T47D (cell line): ENCODE measurements at regions not wholly inside any gene's neighbourhood (a gene's known extent, or its start where the extent isn't known, plus 50 kb on each side); places are given as distances from the start of the nearest gene placed in this dataset.
"Not testable (repeated sequence)": the region's sequence is repeated elsewhere in the genome, so short reads cannot be mapped to it uniquely, and the experiment has no call there.

Source experiments
- DNase-seq, 2 experiments: peaks; one replicate each; pipeline versions ENCODE4 v3.0.0 to v3.0.0-alpha.2; 2011 to 2012; ENCODE audit warnings: low read depth in 1 of 2, low spot score in 1 of 2
- JUND ChIP-seq: IDR thresholded peaks from 2 replicates; pipeline ENCODE4 v1.6.1; 2012; ENCODE audit warnings: low read depth
- in situ Hi-C: cut with HindIII; loops from 2 replicates; pipeline ENCODE4 v1.10.0; 2016; ENCODE audit warnings: low sequenced_read_pairs, low pct_unique_long_range_greater_than_20kb

DNA sequence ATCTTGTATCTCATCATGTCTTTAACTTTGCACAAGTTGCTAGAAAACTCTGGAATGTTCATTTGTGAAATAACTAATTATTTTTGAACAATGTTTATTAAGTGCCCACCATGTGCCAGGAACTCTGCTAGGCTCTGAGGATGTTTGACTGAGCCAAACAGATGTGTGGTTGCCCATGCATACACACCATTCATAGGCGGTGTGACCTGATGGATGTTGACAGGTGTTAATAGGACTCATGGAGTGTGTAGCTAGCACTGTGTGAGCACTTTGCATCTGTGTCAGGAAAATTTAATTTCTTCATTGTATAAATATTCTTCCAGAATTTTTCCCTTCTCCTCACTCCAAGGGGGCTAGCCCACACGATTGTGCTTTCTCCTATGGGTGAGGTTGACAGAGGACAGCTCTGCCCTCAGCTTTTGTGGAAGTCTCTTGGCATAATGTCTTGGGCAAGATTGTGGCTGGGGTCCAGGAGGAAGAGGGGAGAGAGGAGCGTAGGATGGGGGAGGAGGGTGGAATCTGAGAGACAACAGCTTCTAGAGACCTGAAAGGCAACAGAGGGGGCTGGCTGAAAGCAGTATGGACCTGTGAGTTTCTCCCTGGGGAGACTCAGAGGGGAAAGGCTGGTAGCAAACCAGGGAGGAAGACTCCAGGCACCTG, 214.6 kb upstream of the CXCR4 start:
- in situ Hi-C loops: no loop called here
- no peak for DNase-seq
- no peak for TF ChIP-seq JUND

DNA sequence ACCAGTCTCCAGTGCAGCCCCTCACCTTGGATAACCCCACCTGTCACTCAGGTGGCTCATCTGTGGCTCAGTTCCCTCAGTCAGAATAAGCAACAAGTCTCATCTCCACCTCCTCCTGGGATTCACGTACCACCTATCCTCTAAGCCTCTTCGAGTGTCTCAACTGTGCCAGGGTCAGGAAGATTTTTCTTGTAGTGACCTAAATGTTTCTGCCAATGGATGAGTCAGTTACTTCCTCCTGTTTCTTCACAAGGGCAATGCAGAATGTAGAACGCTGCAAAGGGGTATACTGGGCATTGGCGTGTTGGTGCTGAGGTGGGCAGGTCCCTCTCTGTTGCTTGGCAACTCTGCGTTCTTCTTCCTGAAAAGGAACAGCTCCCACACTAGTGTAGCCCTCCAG, 213.3 kb upstream of the CXCR4 start:
- no peak for DNase-seq
- in situ Hi-C loops: no loop called here
- no peak for TF ChIP-seq JUND

DNA sequence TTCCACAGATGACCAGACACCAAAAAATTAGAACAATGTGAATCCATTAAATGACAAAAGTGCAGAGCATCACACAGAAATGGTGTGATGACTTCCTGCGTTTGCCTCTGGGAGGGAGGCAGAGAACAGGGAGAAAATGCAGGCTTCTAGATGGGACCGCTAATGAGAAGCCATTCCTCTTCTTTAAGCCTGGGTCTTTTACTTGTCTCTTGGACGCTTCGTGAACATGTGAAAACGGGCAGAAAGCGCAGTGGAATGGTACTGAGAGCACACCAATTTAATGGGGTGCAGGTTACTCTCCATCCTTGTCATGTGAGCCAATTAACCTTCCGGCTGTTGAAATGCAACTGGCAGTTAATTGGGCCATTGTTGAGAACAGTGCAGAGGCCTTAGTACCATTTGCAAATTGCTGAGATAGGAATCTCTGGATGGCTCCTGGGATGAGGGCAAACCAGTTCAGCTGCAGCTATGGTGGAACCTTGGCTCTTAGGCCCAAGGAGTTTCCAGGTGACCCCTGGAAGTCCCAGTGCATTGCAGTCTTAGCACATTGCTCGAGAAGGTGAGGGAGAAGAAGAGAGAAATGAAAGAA, 210.4 kb upstream of the CXCR4 start:
- peak in 1 of 2 experiments; percentile 15 for DNase-seq
- no peak for TF ChIP-seq JUND
- in situ Hi-C loops: no loop called here

GRCh38 chr2:136327162-136327852, 209.4 kb upstream of the CXCR4 start:
- no peak for TF ChIP-seq JUND
- peak in 1 of 2 experiments; percentile 40 for DNase-seq
- in situ Hi-C loops: no loop called here

- no peak for DNase-seq
- no peak for TF ChIP-seq JUND
- in situ Hi-C loops: no loop called here
Observed at GRCh38 chr2:136325844-136326331, 207.9 kb upstream of the CXCR4 start.

DNA sequence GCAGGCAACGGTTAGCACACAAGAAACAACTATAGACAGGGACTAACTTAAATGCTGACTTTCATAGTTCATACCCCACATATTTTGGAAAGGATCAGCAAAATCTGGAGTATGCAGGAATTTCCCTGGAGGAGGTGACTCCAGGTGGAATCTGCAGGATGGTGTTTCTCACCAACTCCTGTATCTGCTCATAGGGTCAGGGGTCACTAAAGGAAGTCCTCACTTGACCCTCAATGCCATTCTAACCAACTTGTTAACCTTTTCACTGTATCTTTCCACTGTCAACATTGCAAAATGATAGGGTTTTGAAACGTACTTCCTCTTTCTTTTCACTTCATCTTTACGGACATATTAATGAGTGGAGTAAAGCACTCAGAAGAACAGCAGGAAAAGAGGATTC, 207.0 kb upstream of the CXCR4 start:
- in situ Hi-C loops: no loop called here
- DNase-seq: no peak
- no peak for TF ChIP-seq JUND

DNA sequence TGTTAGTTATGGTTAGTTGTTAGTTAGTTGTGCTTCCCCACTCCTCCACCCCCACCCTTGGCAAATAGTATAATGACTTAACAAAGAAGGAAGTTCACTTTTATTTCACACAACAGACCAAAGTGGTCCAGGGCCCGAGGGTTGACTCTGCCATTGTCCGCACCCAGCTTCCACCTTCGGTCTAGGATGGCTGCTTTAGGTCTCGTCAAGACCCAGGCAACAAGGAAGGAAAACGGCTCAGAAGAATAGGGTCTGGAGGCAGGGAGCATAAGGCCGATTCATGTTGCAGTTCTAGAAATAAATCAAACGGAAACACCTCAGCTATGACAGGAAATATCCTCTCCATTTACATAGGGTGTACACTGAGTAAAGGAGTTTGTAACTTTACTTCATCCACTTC, 206.0 kb upstream of the CXCR4 start:
- DNase-seq: no peak
- TF ChIP-seq JUND: no peak
- in situ Hi-C loops: no loop called here

GRCh38 chr2:136323195-136323594, 205.2 kb upstream of the CXCR4 start:
- no peak for TF ChIP-seq JUND
- in situ Hi-C loops: no loop called here
- DNase-seq: no peak

DNA sequence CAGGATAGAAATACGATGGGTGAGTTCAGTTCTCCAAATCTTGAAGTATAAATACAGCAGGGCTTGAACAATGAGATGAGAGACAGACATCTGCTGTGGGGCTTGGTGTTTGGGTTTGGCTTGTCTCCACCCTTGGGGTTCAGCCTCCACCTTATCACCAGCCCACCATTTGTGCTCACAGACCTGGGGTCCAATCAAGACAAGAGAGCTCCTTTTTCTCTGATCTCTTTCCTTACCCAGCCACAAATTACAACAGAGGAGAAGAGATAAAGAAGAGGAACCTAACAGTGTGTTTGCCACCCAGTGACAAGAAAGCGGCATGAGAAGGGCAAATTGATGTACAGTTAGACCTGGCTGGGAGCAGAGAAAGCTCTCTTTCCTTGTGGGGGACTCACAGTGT, 204.5 kb upstream of the CXCR4 start:
- in situ Hi-C loops: no loop called here
- no peak for TF ChIP-seq JUND
- no peak for DNase-seq

- in situ Hi-C loops: no loop called here
- no peak for TF ChIP-seq JUND
- DNase-seq: no peak
Observed at GRCh38 chr2:136319651-136320050, 201.7 kb upstream of the CXCR4 start.

DNA sequence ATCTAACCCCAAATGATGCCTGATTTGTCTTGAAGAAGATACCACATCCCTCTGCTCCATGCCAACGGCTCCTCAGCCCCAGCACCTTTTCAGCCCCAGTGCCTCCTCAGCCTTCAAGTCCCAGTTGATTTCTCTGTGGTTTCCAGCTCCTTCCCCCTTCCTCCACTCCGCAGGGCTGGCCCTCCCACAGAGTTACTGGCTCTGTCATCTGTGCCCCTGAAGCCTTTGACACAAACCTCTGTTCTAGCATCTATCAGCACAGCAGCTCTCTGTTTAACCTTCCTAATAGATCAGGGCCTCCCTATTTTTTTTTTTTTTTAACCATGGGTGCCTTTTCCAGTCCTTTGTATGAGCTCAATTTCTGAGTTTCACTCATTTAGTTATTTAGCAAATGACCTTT, 201.3 kb upstream of the CXCR4 start:
- in situ Hi-C loops: no loop called here
- no peak for TF ChIP-seq JUND
- no peak for DNase-seq

GRCh38 chr2:136314240-136314639, 196.3 kb upstream of the CXCR4 start:
- no peak for TF ChIP-seq JUND
- in situ Hi-C loops: no loop called here
- DNase-seq: no peak

- DNase-seq, in situ Hi-C loops: not testable (repeated sequence)
Observed at GRCh38 chr2:136312568-136312967, 194.6 kb upstream of the CXCR4 start.
